HepG2 (cell line): ENCODE measurements at regions not wholly inside any gene's neighbourhood (a gene's known extent, or its start where the extent isn't known, plus 50 kb on each side); places are given as distances from the start of the nearest gene placed in this dataset.
A peak's percentile ranks its signal among the peaks of the same experiment; 100 is the strongest.

ENCODE experiments used
- ATAC-seq: fragments of 200-7000 bp; cut with Tn5 transposase; 3 replicates; pipeline ENCODE4 v1.9.1; 2020; ENCODE audit warnings: mild to moderate bottlenecking, moderate library complexity
- BruUV-seq: library from RNA; stranded (reverse); fragments of 400-500 nt; replicated peaks from 2 replicates; lab custom pipeline; 2021; lab: Mats Ljungman, UMichigan
- CTCF ChIA-PET: fragments of 300-600 bp; formaldehyde crosslinking; extraction: SDS; loops from one replicate; lab custom pipeline; 2021; ENCODE audit warnings: low total read pairs, inconsistent platforms, low intra/inter-chr PET ratio; lab: Yijun Ruan, JAX
- POLR2A ChIA-PET: fragments of 350-600 bp; sonication (Branson Sonifier 250); formaldehyde crosslinking; loops from one replicate; lab custom pipeline; 2020; ENCODE audit warnings: antibody characterized with exemption, inconsistent platforms; lab: Yijun Ruan, JAX
- DNase-seq: peaks from one replicate; pipeline ENCODE4 v3.0.0-alpha.2; 2015; ENCODE audit warnings: low spot score
- FAIRE-seq: peaks from 3 replicates; lab custom pipeline; 2011; peaks lifted over from hg19 to GRCh38; lab: Jason Lieb, UNC
- H2AFZ ChIP-seq: one replicate; pipeline ENCODE4 v1.6.1; 2011; ENCODE audit warnings: low read length, inconsistent platforms
- H3K27ac ChIP-seq: fragments of 300-600 bp; 3 replicates; pipeline ENCODE4 v1.8.0; 2011; ENCODE audit warnings: mixed run types, mild to moderate bottlenecking, mixed read lengths, low read length, inconsistent platforms; ENCODE audit not compliant: insufficient read depth; ENCODE audit errors: extremely low read length
- H3K27me3 ChIP-seq, 2 experiments: fragments of 200-600 bp in 1 of 2; 2 replicates in 1 of 2; 3 replicates in 1 of 2; pipeline versions ENCODE4 v1.6.0 to v1.8.0; 2011; ENCODE audit warnings: low read length in 2 of 2, mild to moderate bottlenecking in 2 of 2, moderate library complexity in 2 of 2, inconsistent platforms in 1 of 2; ENCODE audit not compliant: insufficient read depth in 2 of 2, control insufficient read depth in 1 of 2
- H3K36me3 ChIP-seq, 2 experiments: fragments of 200-600 bp in 1 of 2; replicated peaks in 1 of 2; 2 replicates in 1 of 2; 3 replicates in 1 of 2; pipeline versions ENCODE4 v1.5.1 to v1.8.0; 2011; ENCODE audit warnings: low read length in 2 of 2, inconsistent platforms in 1 of 2; ENCODE audit not compliant: insufficient read depth in 2 of 2, control insufficient read depth in 1 of 2
- H3K4me1 ChIP-seq: 2 replicates; pipeline ENCODE4 v1.5.1; 2012; ENCODE audit warnings: low read length, inconsistent platforms; ENCODE audit not compliant: insufficient read depth
- H3K4me2 ChIP-seq: 2 replicates; pipeline ENCODE4 v1.6.0; 2011; ENCODE audit warnings: low read depth, low read length, inconsistent platforms
- H3K4me3 ChIP-seq, 3 experiments: fragments of 200-600 bp in 1 of 3; sonication (generic), shearing (Covaris generic) in 1 of 3; replicated peaks in 1 of 3; 2 replicates each; pipeline ENCODE4 v1.5.1; 2011 to 2016; ENCODE audit warnings: low read length in 3 of 3, inconsistent platforms in 2 of 3, low read depth in 2 of 3, mild to moderate bottlenecking in 2 of 3, control low read depth in 1 of 3, mixed read lengths in 1 of 3; ENCODE audit not compliant: insufficient read depth in 1 of 3
- H3K79me2 ChIP-seq: one replicate; pipeline ENCODE4 v1.6.1; 2011; ENCODE audit warnings: low read length, inconsistent platforms; ENCODE audit not compliant: insufficient read depth
- H3K9ac ChIP-seq: 2 replicates; pipeline ENCODE4 v1.6.0; 2011; ENCODE audit warnings: mild to moderate bottlenecking, low read depth, low read length, inconsistent platforms; ENCODE audit not compliant: insufficient read depth
- H3K9me3 ChIP-seq: 2 replicates; pipeline ENCODE4 v1.5.1; 2012; ENCODE audit warnings: mild to moderate bottlenecking, low read length
- H4K20me1 ChIP-seq: 2 replicates; pipeline ENCODE4 v1.6.0; 2011; ENCODE audit warnings: inconsistent platforms, mild to moderate bottlenecking, low read length, moderate library complexity; ENCODE audit not compliant: insufficient read depth
- DBP ChIP-seq: sonication (generic); formaldehyde crosslinking; IDR thresholded peaks from 2 replicates; pipeline ENCODE4 v1.4.0; 2020; ENCODE audit warnings: missing genetic modification reagents; ENCODE audit errors: not compliant biosample characterization
- JUNB ChIP-seq: sonication (generic); formaldehyde crosslinking; IDR thresholded peaks from 2 replicates; pipeline ENCODE4 v1.8.0; 2022; ENCODE audit warnings: missing genetic modification reagents, mild to moderate bottlenecking, borderline replicate concordance
- KLF13 ChIP-seq: sonication (generic); formaldehyde crosslinking; IDR thresholded peaks from 2 replicates; pipeline ENCODE4 v1.4.0; 2020; ENCODE audit warnings: mild to moderate bottlenecking, missing genetic modification reagents
- MEIS1 ChIP-seq: sonication (generic); formaldehyde crosslinking; IDR thresholded peaks from 2 replicates; pipeline ENCODE4 v1.9.0; 2021; ENCODE audit warnings: mild to moderate bottlenecking, missing genetic modification reagents, moderate library complexity, borderline replicate concordance
- MTERF4 ChIP-seq: sonication (generic); formaldehyde crosslinking; IDR thresholded peaks from 2 replicates; pipeline ENCODE4 v1.8.0; 2023; ENCODE audit warnings: mild to moderate bottlenecking, missing genetic modification reagents
- NPAS2 ChIP-seq: sonication (generic); formaldehyde crosslinking; IDR thresholded peaks from 2 replicates; pipeline ENCODE4 v1.8.0; 2022; ENCODE audit warnings: mild to moderate bottlenecking, missing genetic modification reagents, borderline replicate concordance
- POLR2AphosphoS5 ChIP-seq: IDR thresholded peaks from 2 replicates; pipeline ENCODE4 v1.6.1; 2012; ENCODE audit warnings: low read depth, low read length
- POLR2G ChIP-seq: fragments of 200-400 bp; formaldehyde crosslinking; IDR thresholded peaks from 2 replicates; pipeline ENCODE4 v1.6.1; 2018; ENCODE audit warnings: mild to moderate bottlenecking, low read depth, low read length, moderate library complexity
- RFX1 ChIP-seq: fragments of 450-650 bp; IDR thresholded peaks from 2 replicates; pipeline ENCODE4 v1.6.1; 2017
- ZFP91 ChIP-seq: sonication (generic); formaldehyde crosslinking; IDR thresholded peaks from 2 replicates; pipeline ENCODE4 v1.9.0; 2022; ENCODE audit warnings: missing genetic modification reagents, mild to moderate bottlenecking, borderline replicate concordance
- ZKSCAN5 ChIP-seq: sonication (generic); formaldehyde crosslinking; IDR thresholded peaks from 2 replicates; pipeline ENCODE4 v1.5.1; 2020; ENCODE audit warnings: mild to moderate bottlenecking, missing genetic modification reagents
- ZMYM4 ChIP-seq: sonication (generic); formaldehyde crosslinking; IDR thresholded peaks from 2 replicates; pipeline ENCODE4 v1.8.1; 2023; ENCODE audit warnings: mild to moderate bottlenecking, missing genetic modification reagents
- ZNF589 ChIP-seq: sonication (generic); formaldehyde crosslinking; conservative IDR thresholded peaks from 2 replicates; pipeline ENCODE4 v1.8.0; 2022; ENCODE audit warnings: mild to moderate bottlenecking, moderate library complexity, missing genetic modification reagents
- ZNF687 ChIP-seq: sonication (generic); formaldehyde crosslinking; IDR thresholded peaks from 2 replicates; pipeline ENCODE4 v1.5.1; 2020; ENCODE audit warnings: mild to moderate bottlenecking, missing genetic modification reagents, moderate library complexity
- WGBS: methylation state at CpG from one replicate; pipeline ENCODE4 v1.1.6; 2017; ENCODE audit warnings: low lambda C conversion rate; 5-methylcytosine and 5-hydroxymethylcytosine counted together
- in situ Hi-C: cut with HindIII; loops from 2 replicates; pipeline ENCODE4 v1.10.0; 2017; ENCODE audit warnings: low pct_unique_long_range_greater_than_20kb; ENCODE audit not compliant: extremely low pct_ligation_motif_present
- intact Hi-C: fragments of 100-400 bp; cut with micrococcal nuclease; formaldehyde crosslinking; loops from one replicate; pipeline ENCODE4 v1.10.0; 2022; ENCODE audit not compliant: unreplicated experiment

- Histone ChIP-seq H3K27ac (peak overlapping the region; percentile 20), H3K27me3 (no peaks in the 10 kb centered on the region), H3K4me3 (no peak overlapping the region), H3K9me3 (no peaks in the 10 kb centered on the region), H3K36me3 (no peaks in the 10 kb centered on the region), H3K79me2 (no peaks in the 10 kb centered on the region), H3K4me1 (peaks cover 73% of the 10 kb centered on the region), H3K9ac (no peak overlapping the region), H4K20me1 (no peaks in the 10 kb centered on the region), H2AFZ (no peak overlapping the region), H3K4me2 (no peak overlapping the region)
- no peak for DNase-seq
- intact Hi-C loops (no loop called here), in situ Hi-C loops (no loop called here)
- FAIRE-seq: no peak
- WGBS: 94% methylated on average over 10 of the region's 10 CpGs
- CTCF ChIA-PET: no interaction called here
- no peak for ATAC-seq
- BruUV-seq: no TSS peak
- POLR2A ChIA-PET: interaction anchor here (1.1 to 1.3 kb wide), 2 partner anchors 54 to 105 kb away, joined by 3 to 5 read pairs; no protein-coding TSS in a partner anchor
- no peak for TF ChIP-seq ZFP91
- TF ChIP-seq ZNF589 (CRISPR knock-in tag): no peak
- TF ChIP-seq MTERF4 (CRISPR knock-in tag): 0 out of 2 replicates have a peak, but pooled peaks have one; percentile 32
- TF ChIP-seq JUNB (CRISPR knock-in tag): no peak
- TF ChIP-seq ZKSCAN5 (CRISPR knock-in tag): no peak
- no peak for TF ChIP-seq POLR2G
- peak; percentile 21; the same call in 1 of the 2 replicates for TF ChIP-seq ZNF687 (CRISPR knock-in tag)
- TF ChIP-seq POLR2AphosphoS5: no peak
- 0 out of 2 replicates have a peak, but pooled peaks have one; percentile 26 for TF ChIP-seq NPAS2 (CRISPR knock-in tag)
- 0 out of 2 replicates have a peak, but pooled peaks have one; percentile 41 for TF ChIP-seq ZMYM4 (CRISPR knock-in tag)
- no peak for TF ChIP-seq KLF13 (CRISPR knock-in tag)
- no peak for TF ChIP-seq RFX1
- no peak for TF ChIP-seq MEIS1
- TF ChIP-seq DBP: no peak
Observed at GRCh38 chr6:63460971-63461370, 111.3 kb upstream of the LOC128125822 start.
